ENCODE measurements at regions not wholly inside any gene's neighbourhood (a gene's known extent, or its start where the extent isn't known, plus 50 kb on each side); places are given as distances from the start of the nearest gene placed in this dataset.
A peak's percentile ranks its signal among the peaks of the same experiment; 100 is the strongest.

DNA sequence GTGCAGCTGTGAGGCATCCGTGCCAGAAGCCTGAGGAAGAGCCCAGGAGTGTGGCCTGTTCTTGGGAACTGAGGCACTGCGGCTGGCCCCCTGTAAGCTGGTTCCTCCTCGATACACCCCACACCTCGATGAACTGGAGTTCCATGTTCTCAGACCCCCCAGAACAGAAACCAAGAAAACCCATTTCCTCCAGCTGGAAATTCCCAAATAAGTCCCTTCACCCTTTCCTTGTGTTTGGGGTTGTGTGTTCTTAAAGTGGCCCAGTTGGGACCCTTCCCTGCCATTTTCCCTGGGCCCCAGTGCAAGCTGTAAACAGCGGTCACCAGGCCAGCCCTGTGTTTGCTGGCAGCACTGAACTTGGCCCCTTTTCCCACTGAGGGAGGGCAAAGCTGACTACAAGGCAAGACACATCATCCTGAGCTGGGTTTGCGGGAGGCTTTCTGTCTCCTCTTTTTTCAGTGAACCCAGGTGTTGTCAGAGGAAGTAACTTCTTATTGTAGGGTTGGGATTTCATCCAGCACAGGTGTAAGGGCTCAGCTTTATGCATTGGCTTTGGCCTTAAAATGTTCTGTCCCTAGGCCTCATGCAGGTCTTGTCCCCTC is 60.1 kb upstream of the MPEG1 start:
- POLR2A ChIA-PET, result no interaction called here
- H3K27me3 Mint-ChIP-seq (ENCODE audit: low read depth), result peaks cover 10% of the 10 kb centered on the region
- DNase-seq, result no peak
- no peaks in the 10 kb centered on the region for H3K36me3 Mint-ChIP-seq (ENCODE audit: low read depth)
- H3K4me3 Mint-ChIP-seq, result peak overlapping the region; percentile 16
- peaks cover 22% of the 10 kb centered on the region for H3K4me1 Mint-ChIP-seq (ENCODE audit: low read depth)
- no peak for ATAC-seq
- H3K9me3 Mint-ChIP-seq (ENCODE audit: insufficient read depth), result no peaks in the 10 kb centered on the region
- peak overlapping the region; percentile 77 for H3K27ac Mint-ChIP-seq
- CTCF ChIA-PET, result interaction anchor here (1.0 to 1.9 kb wide), 6 partner anchors 9 to 157 kb away, joined by 3 to 7 read pairs (median 4); partner anchors contain the start of gene DTX4

DNA sequence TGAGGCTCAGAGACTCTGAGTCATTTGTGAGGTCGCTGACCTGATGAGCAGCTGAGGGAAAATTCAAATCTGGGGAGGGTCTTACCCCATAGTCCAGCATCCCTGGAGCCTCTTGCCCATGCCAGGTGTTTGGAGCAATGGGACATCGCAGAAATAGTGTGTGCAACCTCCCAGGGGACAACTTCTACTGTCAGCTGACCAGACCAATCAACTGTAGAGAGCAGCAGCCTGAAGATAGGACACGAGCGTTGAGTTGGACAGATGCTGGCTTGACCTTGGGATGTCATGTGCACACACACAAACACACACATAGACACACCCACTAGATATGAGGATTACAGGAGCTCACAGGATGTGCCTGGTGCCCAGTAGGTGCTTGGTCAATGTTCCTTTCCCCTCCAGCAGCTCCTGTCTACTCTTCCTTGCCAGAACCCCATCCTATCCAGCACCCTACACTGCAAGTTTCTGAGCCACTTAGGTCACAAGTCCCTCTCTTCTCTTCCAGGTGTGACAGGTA is 59.1 kb upstream of the MPEG1 start:
- peaks cover 22% of the 10 kb centered on the region for H3K4me1 Mint-ChIP-seq (ENCODE audit: low read depth)
- ATAC-seq (no peak), DNase-seq (no peak)
- ChIA-PET CTCF (interaction anchor here (1.6 to 1.9 kb wide), 2 partner anchors 15 to 85 kb away, joined by 3 to 7 read pairs; no protein-coding TSS in a partner anchor), POLR2A (no interaction called here)
- H3K36me3 Mint-ChIP-seq (ENCODE audit: low read depth), result no peaks in the 10 kb centered on the region
- H3K27ac Mint-ChIP-seq, result no peak overlapping the region
- H3K4me3 Mint-ChIP-seq, result no peak overlapping the region
- peaks cover 8% of the 10 kb centered on the region for H3K27me3 Mint-ChIP-seq (ENCODE audit: low read depth)
- no peaks in the 10 kb centered on the region for H3K9me3 Mint-ChIP-seq (ENCODE audit: insufficient read depth)

DNA sequence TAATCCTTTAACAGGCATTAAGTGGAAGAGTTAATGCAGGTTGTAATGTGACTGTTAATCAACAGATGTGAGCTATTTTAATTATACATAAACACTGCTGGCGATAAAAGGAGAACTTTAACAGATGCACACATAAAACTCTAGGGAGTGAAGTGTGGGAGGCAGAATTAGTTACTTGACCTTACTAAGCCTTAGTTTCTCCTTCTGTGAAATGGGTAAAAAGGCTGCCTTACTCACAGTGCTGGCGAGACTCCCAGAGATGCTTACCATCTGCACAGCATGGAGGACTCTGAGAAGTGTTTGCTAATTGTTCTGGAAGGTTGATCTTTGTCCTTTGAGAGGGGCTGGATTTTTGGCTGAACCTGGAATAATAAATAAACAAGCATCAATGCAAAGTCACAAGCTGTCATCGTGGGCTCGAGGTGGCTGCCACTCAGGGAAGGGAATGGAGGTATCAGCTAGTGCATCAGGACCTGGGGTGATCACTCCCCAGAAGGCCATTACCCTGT is 58.6 kb upstream of the MPEG1 start:
- CTCF ChIA-PET, result interaction anchor here (1.6 to 1.9 kb wide), 2 partner anchors 15 to 85 kb away, joined by 3 to 7 read pairs; no protein-coding TSS in a partner anchor
- ATAC-seq (no peak), DNase-seq (no peak)
- H3K27me3 Mint-ChIP-seq (ENCODE audit: low read depth), result peaks cover 5% of the 10 kb centered on the region
- no peak overlapping the region for H3K27ac Mint-ChIP-seq
- no peaks in the 10 kb centered on the region for H3K9me3 Mint-ChIP-seq (ENCODE audit: insufficient read depth)
- peaks cover 22% of the 10 kb centered on the region for H3K4me1 Mint-ChIP-seq (ENCODE audit: low read depth)
- no peak overlapping the region for H3K4me3 Mint-ChIP-seq
- no peaks in the 10 kb centered on the region for H3K36me3 Mint-ChIP-seq (ENCODE audit: low read depth)
- POLR2A ChIA-PET, result no interaction called here

DNA sequence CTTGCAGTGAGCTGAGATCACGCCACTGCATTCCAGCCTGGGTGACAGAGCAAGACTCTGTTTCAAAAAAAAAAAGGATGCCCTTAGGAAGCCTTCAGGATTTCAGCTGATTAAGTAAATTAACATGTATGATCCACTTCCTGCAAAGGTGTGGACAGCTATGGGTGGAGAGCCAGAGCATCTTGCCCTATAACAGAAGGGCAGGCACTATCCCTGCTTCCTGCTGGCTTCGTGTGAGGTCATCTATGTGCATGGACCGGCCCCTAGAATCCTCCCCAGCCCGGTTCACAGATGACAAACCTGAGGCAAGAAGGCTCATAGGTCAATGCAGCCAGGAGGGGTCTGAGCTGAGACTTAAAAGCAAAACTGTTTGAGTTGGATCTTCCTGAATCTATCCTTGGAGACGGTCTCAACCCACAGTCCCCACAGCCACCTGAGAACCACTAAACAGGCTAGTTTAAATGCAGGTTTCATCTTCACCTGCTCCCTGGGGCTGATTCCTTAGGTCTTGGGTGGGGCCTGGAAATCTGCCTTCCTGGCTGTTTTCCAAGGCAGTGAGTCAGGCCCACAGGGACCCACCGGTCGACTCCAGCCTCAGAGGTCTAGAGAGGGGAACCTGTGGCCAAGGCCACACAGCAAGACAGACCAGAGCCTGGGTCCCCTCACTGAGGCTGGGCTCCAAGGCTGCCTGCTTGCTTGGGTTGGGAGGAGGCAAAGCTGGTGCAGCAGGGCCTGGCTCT is 55.2 kb upstream of the MPEG1 start:
- ChIA-PET CTCF (no interaction called here), POLR2A (no interaction called here)
- peaks cover 9% of the 10 kb centered on the region for H3K4me1 Mint-ChIP-seq (ENCODE audit: low read depth)
- no peak for DNase-seq
- H3K27me3 Mint-ChIP-seq (ENCODE audit: low read depth), result peaks cover 4% of the 10 kb centered on the region
- H3K9me3 Mint-ChIP-seq (ENCODE audit: insufficient read depth), result no peaks in the 10 kb centered on the region
- no peak overlapping the region for H3K27ac Mint-ChIP-seq
- no peak for ATAC-seq
- H3K4me3 Mint-ChIP-seq, result no peak overlapping the region
- H3K36me3 Mint-ChIP-seq (ENCODE audit: low read depth), result no peaks in the 10 kb centered on the region

DNA sequence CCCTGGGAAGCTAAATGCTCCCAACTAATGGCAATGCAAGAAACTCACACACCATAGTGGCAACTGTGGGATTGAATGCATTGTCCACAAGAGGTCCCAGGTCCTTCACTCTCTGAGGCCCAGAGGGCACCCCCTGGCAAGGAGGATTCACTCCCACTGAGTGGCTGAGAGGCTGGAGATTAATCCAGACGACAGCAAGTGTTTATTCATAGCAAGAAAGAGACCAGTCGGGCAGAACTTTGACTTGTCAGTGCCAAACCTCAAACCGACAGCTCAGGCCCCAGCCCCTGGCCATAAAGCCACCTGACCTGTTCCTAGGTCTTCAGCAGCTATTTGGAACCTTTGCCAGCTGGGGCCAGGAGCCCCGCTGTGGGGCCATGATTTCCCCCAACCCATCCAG is 54.5 kb upstream of the MPEG1 start:
- POLR2A ChIA-PET, result no interaction called here
- no peak for ATAC-seq
- Mint-ChIP-seq H3K4me1 (ENCODE audit: low read depth) (peaks cover 2% of the 10 kb centered on the region), H3K4me3 (no peak overlapping the region), H3K9me3 (ENCODE audit: insufficient read depth) (no peaks in the 10 kb centered on the region), H3K27me3 (ENCODE audit: low read depth) (peaks cover 4% of the 10 kb centered on the region), H3K36me3 (ENCODE audit: low read depth) (no peaks in the 10 kb centered on the region), H3K27ac (no peak overlapping the region)
- DNase-seq, result no peak
- CTCF ChIA-PET, result no interaction called here

DNA sequence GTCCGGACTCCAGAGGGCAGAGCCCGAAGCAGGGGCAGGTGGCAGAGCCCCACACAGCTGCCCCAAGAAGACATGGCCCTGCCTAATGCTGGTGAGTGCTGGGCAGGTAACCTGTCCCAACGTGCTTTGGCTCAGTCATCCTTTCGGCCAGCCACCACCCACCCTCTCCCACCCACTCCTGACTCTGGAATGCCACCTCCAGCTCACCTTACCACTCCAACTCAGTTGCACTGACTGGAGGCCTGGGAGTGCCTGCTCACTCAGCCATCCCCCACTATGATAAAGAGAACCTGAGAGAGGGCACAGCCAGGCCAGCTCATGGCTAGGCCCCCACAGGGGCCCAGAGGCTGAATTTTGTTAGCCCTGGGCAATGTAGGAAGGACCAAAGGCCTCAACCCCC is 53.8 kb upstream of the MPEG1 start:
- DNase-seq (no peak), ATAC-seq (no peak)
- Mint-ChIP-seq H3K9me3 (ENCODE audit: insufficient read depth) (no peaks in the 10 kb centered on the region), H3K36me3 (ENCODE audit: low read depth) (no peaks in the 10 kb centered on the region), H3K4me1 (ENCODE audit: low read depth) (peaks cover 2% of the 10 kb centered on the region), H3K27ac (no peak overlapping the region), H3K4me3 (no peak overlapping the region), H3K27me3 (ENCODE audit: low read depth) (peaks cover 3% of the 10 kb centered on the region)
- ChIA-PET POLR2A (no interaction called here), CTCF (no interaction called here)

DNA sequence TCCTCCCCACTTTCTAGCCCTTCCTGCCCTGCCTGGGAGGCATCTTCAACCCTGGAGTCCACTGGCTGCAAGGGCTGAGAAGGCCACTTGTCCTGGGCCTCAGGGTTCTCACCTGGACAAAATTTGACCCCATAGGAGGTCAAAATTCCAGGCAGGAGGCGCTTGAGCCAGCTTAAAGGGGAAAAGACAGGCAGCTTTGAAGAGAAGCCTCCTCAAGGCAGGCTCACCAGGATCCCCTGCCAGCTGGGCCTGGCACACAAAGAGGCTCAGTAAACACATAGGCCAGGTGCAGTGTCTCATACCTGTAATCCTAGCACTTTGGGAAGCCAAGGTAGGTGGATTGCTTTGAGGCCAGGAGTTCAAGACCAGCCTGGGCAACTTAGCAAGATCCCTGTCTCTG is 53.0 kb upstream of the MPEG1 start:
- no peaks in the 10 kb centered on the region for H3K27me3 Mint-ChIP-seq (ENCODE audit: low read depth)
- H3K27ac Mint-ChIP-seq, result no peak overlapping the region
- H3K4me1 Mint-ChIP-seq (ENCODE audit: low read depth), result peaks cover under 1% of the 10 kb centered on the region
- ChIA-PET POLR2A (no interaction called here), CTCF (no interaction called here)
- DNase-seq, result no peak
- ATAC-seq, result no peak
- no peaks in the 10 kb centered on the region for H3K9me3 Mint-ChIP-seq (ENCODE audit: insufficient read depth)
- H3K4me3 Mint-ChIP-seq, result no peak overlapping the region
- H3K36me3 Mint-ChIP-seq (ENCODE audit: low read depth), result no peaks in the 10 kb centered on the region

DNA sequence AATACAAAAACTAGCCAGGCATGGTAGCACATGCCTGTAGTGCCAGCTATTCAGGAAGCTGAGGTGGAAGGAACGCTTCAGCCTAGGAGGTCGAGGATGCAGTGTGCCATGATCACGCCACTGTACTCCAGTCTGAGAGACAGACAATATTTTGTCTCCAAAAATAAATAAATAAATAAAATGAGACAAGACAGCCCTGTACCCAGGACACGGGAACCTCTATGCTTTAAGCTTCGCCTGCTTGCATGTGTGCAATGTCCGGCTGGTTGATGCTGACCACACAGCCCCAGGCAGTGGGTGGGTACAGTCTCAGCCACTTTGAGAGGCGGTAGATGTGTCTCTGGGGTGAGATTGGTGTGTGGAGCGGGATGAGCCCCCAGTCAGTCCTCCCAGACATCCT is 52.0 kb upstream of the MPEG1 start:
- Mint-ChIP-seq H3K4me1 (ENCODE audit: low read depth) (no peaks in the 10 kb centered on the region), H3K9me3 (ENCODE audit: insufficient read depth) (no peaks in the 10 kb centered on the region), H3K36me3 (ENCODE audit: low read depth) (no peaks in the 10 kb centered on the region), H3K4me3 (no peak overlapping the region), H3K27me3 (ENCODE audit: low read depth) (no peaks in the 10 kb centered on the region), H3K27ac (no peak overlapping the region)
- ATAC-seq (no peak), DNase-seq (no peak)
- POLR2A ChIA-PET, result interaction anchor here (0.6 kb wide), 1 partner anchor 9 kb away, joined by 3 read pairs; no protein-coding TSS in a partner anchor
- CTCF ChIA-PET, result no interaction called here

DNA sequence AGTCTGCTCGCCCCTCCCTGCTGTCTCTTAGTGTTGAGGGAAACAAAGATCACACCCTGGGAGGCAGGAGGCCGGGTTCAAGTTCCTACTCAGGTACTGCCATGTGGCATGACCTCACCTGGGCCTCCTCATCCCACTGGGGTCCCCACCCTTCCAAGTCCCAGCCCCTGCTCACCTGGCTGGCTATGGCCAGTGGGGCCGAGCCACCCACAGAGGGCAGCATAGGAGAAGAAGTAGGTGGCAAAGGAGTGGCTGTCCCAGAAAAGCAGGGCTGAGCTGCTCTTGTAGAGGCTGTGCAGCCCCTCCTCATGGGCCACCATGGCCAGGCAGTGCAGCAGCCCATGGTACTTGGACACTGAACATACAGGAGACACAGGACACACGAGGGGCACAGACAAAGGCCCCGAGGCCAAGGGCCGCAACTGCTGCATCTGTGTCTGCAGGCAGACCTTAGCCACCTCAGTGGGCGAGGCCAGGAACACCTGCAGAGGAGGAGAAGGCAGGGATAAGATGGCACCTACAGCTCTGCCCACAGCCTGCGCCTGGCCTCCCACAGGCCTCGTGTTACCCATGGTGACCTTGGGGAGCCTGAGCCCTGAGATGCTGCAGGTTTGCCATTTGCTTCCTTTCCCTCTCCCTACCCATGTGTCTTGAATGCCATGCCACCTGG is 50.6 kb upstream of the MPEG1 start:
- Mint-ChIP-seq H3K27me3 (ENCODE audit: low read depth) (no peaks in the 10 kb centered on the region), H3K4me3 (no peak overlapping the region), H3K4me1 (ENCODE audit: low read depth) (no peaks in the 10 kb centered on the region), H3K36me3 (ENCODE audit: low read depth) (no peaks in the 10 kb centered on the region), H3K9me3 (ENCODE audit: insufficient read depth) (no peaks in the 10 kb centered on the region), H3K27ac (no peak overlapping the region)
- POLR2A ChIA-PET, result no interaction called here
- CTCF ChIA-PET, result interaction anchor here (0.9 to 1.3 kb wide), 3 partner anchors 10 to 166 kb away, joined by 3 to 5 read pairs (median 4); no protein-coding TSS in a partner anchor
- ATAC-seq, result peak; percentile 60
- DNase-seq, result peak; percentile 34

Data from activated CD8-positive, alpha-beta T cell treated with anti-CD3 and anti-CD28 coated beads, Interleukin-2, amount 10 ng/mL, durations not matched to agents 7 days and 5 days (primary cell).